ENCODE measurements at regions not wholly inside any gene's neighbourhood (a gene's known extent, or its start where the extent isn't known, plus 50 kb on each side); places are given as distances from the start of the nearest gene placed in this dataset.

GRCh38 chr5:5798462-5798861, 376.0 kb downstream of the ICE1 start:
- TF ChIP-seq CTCF (IDR thresholded peaks at IDR 0.05) = no peak
- no peak for TF ChIP-seq POLR2A (IDR thresholded peaks at IDR 0.05)
